ENCODE measurements at regions not wholly inside any gene's neighbourhood (a gene's known extent, or its start where the extent isn't known, plus 50 kb on each side); places are given as distances from the start of the nearest gene placed in this dataset.

DNA sequence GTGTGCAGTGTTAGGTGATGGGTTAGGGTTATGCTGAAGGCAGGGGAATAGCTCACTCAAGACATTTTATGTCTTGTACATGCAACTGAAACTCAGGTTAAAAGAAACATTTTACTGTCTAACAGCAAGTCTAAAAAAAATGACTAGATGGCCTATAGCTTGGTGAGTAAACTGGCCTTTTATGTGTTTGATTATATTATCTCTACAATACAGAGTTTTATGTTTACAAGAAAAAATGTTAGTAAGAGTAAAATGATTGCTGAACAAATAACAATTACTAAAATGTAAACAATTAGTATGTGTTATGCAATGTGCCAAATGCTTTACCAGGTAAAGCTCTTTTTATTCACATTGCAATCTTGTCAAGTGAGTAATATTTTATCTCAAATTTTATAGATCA, 1039.6 kb downstream of the ROBO2 start:
- TF ChIP-seq, protein P1, sequence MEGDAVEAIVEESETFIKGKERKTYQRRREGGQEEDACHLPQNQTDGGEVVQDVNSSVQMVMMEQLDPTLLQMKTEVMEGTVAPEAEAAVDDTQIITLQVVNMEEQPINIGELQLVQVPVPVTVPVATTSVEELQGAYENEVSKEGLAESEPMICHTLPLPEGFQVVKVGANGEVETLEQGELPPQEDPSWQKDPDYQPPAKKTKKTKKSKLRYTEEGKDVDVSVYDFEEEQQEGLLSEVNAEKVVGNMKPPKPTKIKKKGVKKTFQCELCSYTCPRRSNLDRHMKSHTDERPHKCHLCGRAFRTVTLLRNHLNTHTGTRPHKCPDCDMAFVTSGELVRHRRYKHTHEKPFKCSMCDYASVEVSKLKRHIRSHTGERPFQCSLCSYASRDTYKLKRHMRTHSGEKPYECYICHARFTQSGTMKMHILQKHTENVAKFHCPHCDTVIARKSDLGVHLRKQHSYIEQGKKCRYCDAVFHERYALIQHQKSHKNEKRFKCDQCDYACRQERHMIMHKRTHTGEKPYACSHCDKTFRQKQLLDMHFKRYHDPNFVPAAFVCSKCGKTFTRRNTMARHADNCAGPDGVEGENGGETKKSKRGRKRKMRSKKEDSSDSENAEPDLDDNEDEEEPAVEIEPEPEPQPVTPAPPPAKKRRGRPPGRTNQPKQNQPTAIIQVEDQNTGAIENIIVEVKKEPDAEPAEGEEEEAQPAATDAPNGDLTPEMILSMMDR (conservative IDR thresholded peaks at IDR 0.05 in 1 of 2, IDR thresholded peaks at IDR 0.05 in 1 of 2; ENCODE audit: low read depth in 1 of 2, low read length in 2 of 2) = no peak
- TF ChIP-seq EZH2 (IDR thresholded peaks at IDR 0.05; ENCODE audit: low read length, missing control alignments) = no peak

All from fibroblast of lung (primary cell).